GM21786 (cell line): ENCODE measurements at regions not wholly inside any gene's neighbourhood (a gene's known extent, or its start where the extent isn't known, plus 50 kb on each side); places are given as distances from the start of the nearest gene placed in this dataset.
"Not testable (repeated sequence)": the region's sequence is repeated elsewhere in the genome, so short reads cannot be mapped to it uniquely, and the experiment has no call there.

Experiments
- ATAC-seq: cut with Tn5 transposase; IDR thresholded peaks from one replicate; pipeline ENCODE4 v1.9.1; 2021; ENCODE audit not compliant: unreplicated experiment

DNA sequence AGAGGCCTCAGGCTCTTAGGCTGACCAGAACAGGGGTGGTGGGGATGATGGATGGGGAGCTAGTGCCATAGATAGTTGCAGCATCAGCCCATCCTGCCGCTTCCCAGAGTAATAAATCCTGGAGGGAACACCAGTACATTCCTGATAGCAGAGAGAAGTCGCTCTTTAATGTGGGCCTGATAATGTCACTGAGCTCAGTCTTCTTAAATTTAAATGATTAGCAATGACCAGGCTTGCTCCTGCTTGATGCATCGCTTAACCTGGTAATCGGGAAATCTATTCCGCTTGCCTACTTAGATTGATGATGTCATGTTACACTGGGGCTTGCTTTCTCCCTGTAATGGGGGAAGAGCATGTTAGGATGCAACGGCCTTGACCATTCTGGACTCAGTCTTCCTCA, 218.6 kb upstream of the PLXNA2 start:
- no peak for ATAC-seq

GRCh38 chr1:208465266-208465665, 221.1 kb upstream of the PLXNA2 start:
- no peak for ATAC-seq

DNA sequence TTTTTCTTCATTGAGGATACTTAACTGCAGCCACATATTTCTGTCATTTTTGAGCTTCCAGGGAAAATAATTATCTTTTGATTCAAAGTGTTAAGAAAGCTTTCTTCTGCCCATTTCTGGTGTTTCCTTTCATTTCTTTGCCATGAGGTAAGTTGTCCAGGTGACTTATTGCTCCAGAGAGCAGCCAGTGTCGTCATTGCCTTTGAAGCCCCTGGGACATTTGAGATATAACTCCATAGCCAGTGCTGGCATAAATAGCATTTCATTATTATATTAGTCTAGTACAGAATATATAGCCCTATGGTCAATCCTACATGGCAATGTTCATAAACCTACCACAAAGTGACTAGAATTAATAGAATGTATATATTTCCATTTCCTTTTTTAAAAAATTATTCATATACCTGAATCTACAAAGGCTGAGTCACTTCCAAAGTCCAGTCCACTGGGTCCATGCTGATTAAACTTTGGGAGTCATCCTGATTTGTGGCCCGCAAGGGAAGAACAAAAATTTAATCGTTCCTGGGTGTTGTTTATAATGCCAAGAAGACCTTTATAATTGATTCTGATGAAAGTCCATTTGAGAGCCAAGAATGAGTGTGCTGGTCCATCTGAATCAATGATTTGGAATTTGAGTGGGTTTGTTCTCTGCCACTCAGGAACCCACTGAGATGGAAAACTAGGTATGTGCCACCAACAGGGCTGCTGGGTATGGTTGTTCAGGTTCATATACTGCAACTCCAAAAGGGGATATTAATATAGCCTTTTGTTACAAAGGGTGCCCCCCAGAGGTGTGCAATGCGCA, 221.8 kb upstream of the PLXNA2 start:
- no peak for ATAC-seq

- ATAC-seq = no peak
Measured at GRCh38 chr1:208467151-208467780, 223.1 kb upstream of the PLXNA2 start.

GRCh38 chr1:208475449-208475848, 231.3 kb upstream of the PLXNA2 start:
- no peak for ATAC-seq

GRCh38 chr1:208475951-208476845, 232.0 kb upstream of the PLXNA2 start:
- ATAC-seq = no peak

GRCh38 chr1:208476846-208477170, 232.6 kb upstream of the PLXNA2 start:
- no peak for ATAC-seq

DNA sequence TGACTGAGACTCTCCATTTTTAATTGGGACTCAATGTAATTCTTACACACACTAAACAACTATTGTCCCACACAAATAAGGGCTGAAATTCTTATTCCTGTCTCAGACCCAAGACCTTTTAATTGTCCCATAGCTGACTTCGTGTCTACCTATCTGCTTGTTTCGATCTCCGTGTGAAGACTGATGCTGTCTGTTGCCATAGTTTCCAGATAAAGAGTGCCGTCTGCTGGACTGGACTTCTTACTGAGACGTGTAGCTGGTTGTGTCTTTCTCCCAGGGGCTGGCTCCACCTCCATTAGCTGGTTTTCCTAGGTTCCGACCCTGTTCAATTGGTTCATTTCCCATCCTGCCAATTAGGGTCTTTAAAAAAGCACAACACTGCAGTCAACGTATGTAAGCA, 235.3 kb upstream of the PLXNA2 start:
- no peak for ATAC-seq

- ATAC-seq = no peak
Measured at GRCh38 chr1:208485512-208485911, 241.3 kb upstream of the PLXNA2 start.

DNA sequence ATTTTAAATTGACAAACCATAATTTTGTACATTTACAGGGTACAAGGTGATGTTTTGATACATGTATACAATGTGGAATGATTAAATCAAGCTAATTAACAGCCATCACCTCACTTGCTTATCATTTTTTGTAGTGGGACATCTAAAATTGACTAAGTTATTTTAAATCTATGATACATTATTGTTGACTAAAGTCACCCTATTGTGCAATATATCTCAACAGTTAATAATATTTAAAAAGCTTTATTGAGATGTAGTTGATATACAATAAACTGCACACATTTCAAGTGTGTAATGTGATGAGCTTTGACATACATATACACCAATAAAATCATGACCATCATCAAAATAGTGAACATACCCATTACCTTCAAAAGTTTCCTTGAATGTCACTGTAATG, 242.5 kb upstream of the PLXNA2 start:
- no peak for ATAC-seq

- ATAC-seq = not testable (repeated sequence)
Measured at GRCh38 chr1:208488432-208488831, 244.2 kb upstream of the PLXNA2 start.

DNA sequence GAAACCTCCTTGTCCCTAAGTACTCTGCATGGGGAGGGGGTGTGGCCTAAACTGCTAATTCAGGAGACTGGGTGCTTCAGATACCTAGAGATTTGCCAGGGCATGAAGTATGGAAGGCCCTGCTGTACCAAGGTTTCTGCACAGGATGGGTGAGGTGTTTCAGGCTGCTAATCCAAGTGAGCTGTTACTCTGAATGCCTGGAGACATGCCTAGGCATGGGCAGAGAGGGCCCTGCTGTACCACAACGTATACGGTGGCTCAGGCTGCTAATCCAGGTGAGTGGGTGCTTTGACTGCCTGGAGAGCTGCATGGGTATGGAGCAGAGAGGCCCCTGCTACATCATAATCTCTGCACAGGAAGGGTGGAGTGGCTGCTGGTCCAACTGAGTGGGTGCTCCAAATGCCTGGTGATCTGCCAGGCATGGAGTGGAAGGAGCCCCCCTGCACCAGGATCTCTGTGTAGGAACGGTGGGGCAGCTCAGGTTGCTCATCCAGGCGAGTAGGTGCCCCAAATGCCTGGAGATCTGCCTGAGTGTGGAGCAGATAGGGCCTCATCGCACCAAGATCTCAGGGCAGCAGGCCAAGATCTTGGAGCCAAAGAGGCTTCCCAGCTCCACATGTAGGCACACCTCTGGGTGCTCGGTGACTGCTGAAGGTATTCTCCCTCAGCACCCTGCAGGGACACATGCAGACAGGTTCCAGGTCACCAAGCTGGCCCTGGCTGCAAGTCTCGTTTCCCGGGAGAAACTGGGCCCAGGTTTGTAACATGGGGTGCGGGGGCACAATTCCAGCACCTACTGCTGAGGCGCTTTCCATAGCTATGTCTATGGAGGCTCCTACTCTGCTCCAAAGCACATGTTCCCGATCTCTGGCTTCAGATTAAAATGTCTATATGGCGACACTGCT, 252.5 kb upstream of the PLXNA2 start:
- no peak for ATAC-seq

DNA sequence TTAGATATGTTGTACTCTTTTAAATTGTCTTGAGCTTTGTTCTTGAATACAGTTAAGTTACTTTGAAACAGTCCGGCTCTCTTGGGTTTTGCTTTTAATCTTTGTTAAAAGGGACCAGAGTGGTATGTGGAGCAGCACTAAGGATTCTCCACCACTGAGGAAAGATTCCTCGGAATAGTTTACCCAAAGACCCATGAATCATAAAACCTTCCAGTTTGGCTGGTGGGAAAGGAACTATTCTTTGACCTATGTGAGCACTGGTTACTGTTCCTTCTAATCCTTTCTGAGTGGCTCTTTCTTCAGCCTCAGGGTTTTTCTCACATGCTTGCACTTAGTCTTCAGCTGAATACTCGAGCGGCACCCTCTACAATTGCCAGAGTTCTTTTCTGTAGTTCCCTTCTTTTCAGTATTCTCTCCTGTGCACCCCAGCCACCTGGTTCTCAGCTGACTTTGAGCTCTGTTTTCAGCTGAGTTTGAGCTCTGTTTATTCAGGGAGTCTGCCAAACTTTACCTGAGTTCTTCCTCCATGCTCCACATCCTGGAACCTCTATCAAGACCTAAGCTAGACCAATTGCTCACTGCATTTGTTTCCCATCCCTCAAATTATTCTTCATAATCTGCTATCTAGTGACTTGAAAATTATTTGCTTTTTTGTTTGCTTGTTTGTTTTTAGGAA, 253.8 kb upstream of the PLXNA2 start:
- ATAC-seq = no peak

GRCh38 chr1:208499026-208499425, 254.8 kb upstream of the PLXNA2 start:
- ATAC-seq = no peak

DNA sequence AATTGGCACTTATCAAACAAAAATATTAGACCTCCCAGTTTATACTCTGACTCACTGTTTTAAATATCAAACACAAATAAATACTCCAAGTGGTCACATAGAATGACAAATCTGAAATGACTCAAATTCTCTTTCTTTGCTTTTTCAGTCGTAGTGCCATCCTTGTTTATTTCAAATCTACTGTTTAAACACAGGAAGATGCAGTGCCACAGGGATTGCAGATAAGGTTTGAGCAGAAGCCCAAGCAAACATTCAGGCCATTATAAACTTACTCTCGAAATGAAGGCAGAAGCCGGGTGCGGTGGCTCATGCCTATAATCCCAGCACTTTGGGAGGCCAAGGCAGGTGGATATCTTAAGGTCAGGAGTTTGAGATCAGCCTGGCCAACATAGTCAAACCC, 255.4 kb upstream of the PLXNA2 start:
- ATAC-seq = no peak

- no peak for ATAC-seq
Measured at GRCh38 chr1:208500375-208500774, 256.2 kb upstream of the PLXNA2 start.

DNA sequence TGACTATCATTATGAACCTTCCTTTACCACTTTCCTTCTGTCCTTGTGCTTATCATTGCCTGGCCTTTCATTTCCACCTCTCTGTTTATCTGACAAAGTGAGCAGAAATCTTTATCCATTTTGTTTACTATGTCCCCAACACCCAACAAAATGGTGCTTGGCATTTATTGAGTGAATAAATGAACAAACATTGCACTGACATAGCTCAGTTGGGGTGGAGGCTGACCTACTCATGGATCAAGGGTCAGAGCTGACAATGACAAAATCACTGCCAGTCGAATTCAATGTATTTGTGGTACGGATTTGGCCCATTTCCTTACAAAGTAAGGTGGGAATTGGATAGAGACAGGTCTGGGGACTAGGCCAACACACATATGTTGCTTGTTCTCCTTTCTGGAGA, 257.4 kb upstream of the PLXNA2 start:
- no peak for ATAC-seq

DNA sequence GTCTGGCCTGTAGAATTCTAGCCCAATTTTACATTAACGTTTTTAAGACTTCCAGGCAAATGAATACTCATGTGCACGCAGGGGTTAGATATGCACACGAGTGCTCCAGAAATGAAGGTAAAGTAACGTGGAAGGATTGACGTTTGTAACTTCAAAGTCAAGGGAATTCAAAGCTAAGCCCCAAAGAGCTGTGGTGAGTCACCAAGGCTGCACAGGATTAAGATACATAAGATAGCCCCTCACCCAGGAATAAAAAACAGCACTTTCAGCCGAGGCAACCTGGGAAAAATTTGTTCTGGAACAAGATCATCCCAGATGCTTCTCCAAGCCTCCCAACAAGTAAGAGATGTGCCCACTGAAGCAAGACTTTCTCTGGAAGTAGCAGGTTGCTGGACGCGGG, 259.6 kb upstream of the PLXNA2 start:
- no peak for ATAC-seq

DNA sequence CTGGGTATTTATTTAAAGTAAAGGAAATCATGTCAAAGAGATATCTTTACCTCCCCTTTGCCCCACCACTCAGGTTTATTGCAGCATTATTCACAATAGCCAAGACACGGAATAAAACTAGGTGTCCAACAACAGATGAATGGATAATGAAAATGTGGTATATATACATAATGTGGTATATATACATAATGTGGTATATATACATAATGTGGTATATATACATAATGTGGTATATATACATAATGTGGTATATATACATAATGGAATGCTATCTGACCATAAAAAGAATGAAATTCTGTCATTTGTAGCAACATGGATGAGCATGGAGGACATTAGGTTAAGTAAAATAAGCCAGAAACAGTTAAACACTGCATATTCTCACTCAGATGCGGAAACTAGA, 262.6 kb upstream of the PLXNA2 start:
- no peak for ATAC-seq

DNA sequence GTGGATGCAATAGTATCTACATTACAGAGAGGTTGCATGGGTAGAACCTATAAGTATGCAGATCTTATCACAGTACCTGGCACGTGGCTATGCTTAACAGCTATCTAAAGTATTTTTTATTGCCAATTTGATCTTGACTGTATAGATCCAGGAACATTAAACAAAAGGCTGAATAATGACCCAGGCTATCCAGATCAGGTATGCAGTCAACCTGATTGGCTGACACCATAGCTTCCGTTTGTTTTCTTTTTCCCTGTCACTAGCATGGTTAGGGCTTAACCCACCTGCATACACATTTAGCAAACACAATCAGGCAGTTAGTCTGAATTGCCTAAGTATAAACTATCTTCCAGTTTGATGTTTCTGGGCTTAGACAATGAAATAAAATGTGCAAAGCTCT, 264.9 kb upstream of the PLXNA2 start:
- ATAC-seq = no peak
